Parathyroid adenoma (tissue), 2 donors: ENCODE measurements at regions not wholly inside any gene's neighbourhood (a gene's known extent, or its start where the extent isn't known, plus 50 kb on each side); places are given as distances from the start of the nearest gene placed in this dataset.
A peak's percentile ranks its signal among the peaks of the same experiment; 100 is the strongest.

ENCODE experiments used
- H2AFZ ChIP-seq: fragments of 300-600 bp; sonication (generic); one replicate; pipeline ENCODE4 v1.7.0; 2017; ENCODE audit warnings: antibody characterized with exemption, mild to moderate bottlenecking
- H3K27ac ChIP-seq: fragments of 300-600 bp; sonication (generic); one replicate; pipeline ENCODE4 v1.7.0; 2017
- H3K27me3 ChIP-seq: fragments of 300-600 bp; sonication (generic); one replicate; pipeline ENCODE4 v1.7.0; 2017; ENCODE audit warnings: low read length; ENCODE audit not compliant: control insufficient read depth, insufficient read depth
- H3K36me3 ChIP-seq: fragments of 300-600 bp; sonication (generic); one replicate; pipeline ENCODE4 v1.7.0; 2017; ENCODE audit warnings: low read length; ENCODE audit not compliant: control insufficient read depth, insufficient read depth
- H3K4me1 ChIP-seq: fragments of 300-600 bp; sonication (generic); one replicate; pipeline ENCODE4 v1.7.0; 2017; ENCODE audit warnings: control low read depth
- H3K4me2 ChIP-seq: fragments of 300-600 bp; sonication (generic); one replicate; pipeline ENCODE4 v1.7.0; 2017; ENCODE audit warnings: low read length
- H3K4me3 ChIP-seq: fragments of 300-600 bp; sonication (generic); one replicate; pipeline ENCODE4 v1.7.0; 2017; ENCODE audit warnings: low read depth, low read length
- H3K79me2 ChIP-seq: fragments of 300-600 bp; sonication (generic); one replicate; pipeline ENCODE4 v1.7.0; 2017; ENCODE audit warnings: control low read depth
- H3K9ac ChIP-seq: fragments of 300-600 bp; sonication (generic); one replicate; pipeline ENCODE4 v1.7.0; 2017; ENCODE audit warnings: mild to moderate bottlenecking
- H3K9me3 ChIP-seq: fragments of 300-600 bp; sonication (generic); one replicate; pipeline ENCODE4 v1.7.0; 2017; ENCODE audit warnings: low read length; ENCODE audit not compliant: control insufficient read depth
- CTCF ChIP-seq: fragments of 300-600 bp; sonication (generic); IDR thresholded peaks from one replicate; pipeline ENCODE4 v1.7.0; 2017; ENCODE audit warnings: antibody characterized with exemption, mild to moderate bottlenecking
- donor health status: primary hyperparathyroidism.

GRCh38 chr10:4456776-4457175 lies 369.2 kb upstream of the AKR1E2 start:
- no peaks in the 10 kb centered on the region for H3K27me3 ChIP-seq
- H3K79me2 ChIP-seq = no peaks in the 10 kb centered on the region
- no peaks in the 10 kb centered on the region for H3K4me1 ChIP-seq
- H3K9me3 ChIP-seq = no peaks in the 10 kb centered on the region
- H3K4me2 ChIP-seq = no peak overlapping the region
- no peak overlapping the region for H2AFZ ChIP-seq
- no peak overlapping the region for H3K27ac ChIP-seq
- no peak overlapping the region for H3K9ac ChIP-seq
- no peaks in the 10 kb centered on the region for H3K36me3 ChIP-seq
- no peak overlapping the region for H3K4me3 ChIP-seq
- TF ChIP-seq CTCF = no peak

GRCh38 chr10:4456279-4456678 lies 369.7 kb upstream of the AKR1E2 start:
- Histone ChIP-seq H3K4me1 (peaks cover 5% of the 10 kb centered on the region), H3K4me2 (no peak overlapping the region), H3K9ac (no peak overlapping the region), H2AFZ (no peak overlapping the region), H3K9me3 (no peaks in the 10 kb centered on the region), H3K79me2 (no peaks in the 10 kb centered on the region), H3K36me3 (no peaks in the 10 kb centered on the region), H3K27ac (no peak overlapping the region), H3K27me3 (no peaks in the 10 kb centered on the region), H3K4me3 (no peak overlapping the region)
- no peak for TF ChIP-seq CTCF

GRCh38 chr10:4453950-4454349 lies 372.1 kb upstream of the AKR1E2 start:
- no peaks in the 10 kb centered on the region for H3K36me3 ChIP-seq
- H3K9me3 ChIP-seq = no peaks in the 10 kb centered on the region
- H3K27ac ChIP-seq = no peak overlapping the region
- no peak overlapping the region for H3K9ac ChIP-seq
- H3K4me2 ChIP-seq = no peak overlapping the region
- no peak for TF ChIP-seq CTCF
- no peaks in the 10 kb centered on the region for H3K79me2 ChIP-seq
- no peaks in the 10 kb centered on the region for H3K27me3 ChIP-seq
- no peak overlapping the region for H3K4me3 ChIP-seq
- H3K4me1 ChIP-seq = peaks cover 18% of the 10 kb centered on the region
- H2AFZ ChIP-seq = no peak overlapping the region

- no peak for TF ChIP-seq CTCF
- Histone ChIP-seq H3K9ac (no peak overlapping the region), H3K27me3 (no peaks in the 10 kb centered on the region), H3K4me2 (no peak overlapping the region), H2AFZ (no peak overlapping the region), H3K36me3 (no peaks in the 10 kb centered on the region), H3K27ac (no peak overlapping the region), H3K9me3 (no peaks in the 10 kb centered on the region), H3K4me3 (no peak overlapping the region), H3K79me2 (no peaks in the 10 kb centered on the region), H3K4me1 (peaks cover 18% of the 10 kb centered on the region)
These were observed 372.7 kb upstream of the AKR1E2 start for GRCh38 chr10:4453276-4453675.

- Histone ChIP-seq H3K4me2 (peak overlapping the region; percentile 59), H3K27me3 (no peaks in the 10 kb centered on the region), H3K4me1 (peaks cover 18% of the 10 kb centered on the region), H3K4me3 (peak overlapping the region; percentile 54), H3K36me3 (no peaks in the 10 kb centered on the region), H2AFZ (peak overlapping the region; percentile 39), H3K9me3 (no peaks in the 10 kb centered on the region), H3K79me2 (no peaks in the 10 kb centered on the region), H3K9ac (no peak overlapping the region), H3K27ac (peak overlapping the region; percentile 78)
- no peak for TF ChIP-seq CTCF
These were observed 374.8 kb upstream of the AKR1E2 start for GRCh38 chr10:4450981-4451908.
